CD4-positive, alpha-beta T cell (primary cell): ENCODE measurements at regions not wholly inside any gene's neighbourhood (a gene's known extent, or its start where the extent isn't known, plus 50 kb on each side); places are given as distances from the start of the nearest gene placed in this dataset.
"Not testable (repeated sequence)": the region's sequence is repeated elsewhere in the genome, so short reads cannot be mapped to it uniquely, and the experiment has no call there.

Experiments used
- ATAC-seq: fragments of 200-7000 bp; cut with Tn5 transposase; one replicate; pipeline ENCODE4 v1.10.0; 2022; ENCODE audit warnings: mild to moderate bottlenecking; ENCODE audit not compliant: poor library complexity
- CTCF ChIA-PET: fragments of 350-600 bp; sonication (Branson Sonifier 250); formaldehyde crosslinking; loops from one replicate; lab custom pipeline; 2021; ENCODE audit warnings: antibody characterized with exemption, inconsistent platforms; lab: Charles Lee
- POLR2A ChIA-PET: fragments of 350-600 bp; sonication (Branson Sonifier 250); formaldehyde crosslinking; loops from one replicate; lab custom pipeline; 2021; ENCODE audit warnings: antibody characterized with exemption, inconsistent platforms; lab: Charles Lee
- DNase-seq, 14 experiments: peaks; one replicate each; pipeline ENCODE4 v3.0.0-alpha.2; 2013 to 2020; ENCODE audit warnings: mixed read lengths in 2 of 14
- H3K27ac ChIP-seq, 2 donors: one replicate each; pipeline versions ENCODE4 v1.5.1 to v1.7.0; 2013; ENCODE audit warnings: low read length in 2 of 2, low read depth in 1 of 2, mild to moderate bottlenecking in 1 of 2
- H3K27me3 ChIP-seq, 2 experiments: 1 replicate in 1 of 2; 2 replicates in 1 of 2; pipeline versions ENCODE4 v1.6.1 to v1.7.0; 2013; ENCODE audit warnings: low read length in 2 of 2, control low read depth in 1 of 2, mild to moderate bottlenecking in 1 of 2, moderate library complexity in 1 of 2; ENCODE audit not compliant: insufficient read depth in 2 of 2, control insufficient read depth in 1 of 2
- H3K36me3 ChIP-seq: one replicate; pipeline ENCODE4 v1.6.1; 2013; ENCODE audit warnings: low read length, control low read depth; ENCODE audit not compliant: insufficient read depth
- H3K4me1 ChIP-seq: one replicate; pipeline ENCODE4 v1.6.1; 2013; ENCODE audit warnings: low read length, control low read depth; ENCODE audit not compliant: insufficient read depth
- H3K4me3 ChIP-seq: one replicate; pipeline ENCODE4 v1.5.1; 2013; ENCODE audit warnings: mild to moderate bottlenecking, low read length, moderate library complexity
- H3K9me3 ChIP-seq, 2 experiments: 1 replicate in 1 of 2; 2 replicates in 1 of 2; pipeline versions ENCODE4 v1.6.1 to v1.7.0; 2013; ENCODE audit warnings: low read length in 2 of 2, mild to moderate bottlenecking in 2 of 2, control low read depth in 1 of 2, moderate library complexity in 1 of 2; ENCODE audit not compliant: control insufficient read depth in 1 of 2, insufficient read depth in 1 of 2
- H3K27ac Mint-ChIP-seq: one replicate; pipeline ENCODE4 v1.8.0; 2020; ENCODE audit warnings: mixed read lengths
- H3K27me3 Mint-ChIP-seq: one replicate; pipeline ENCODE4 v1.8.0; 2021; ENCODE audit warnings: mixed read lengths
- H3K36me3 Mint-ChIP-seq: one replicate; pipeline ENCODE4 v1.8.0; 2021; ENCODE audit warnings: low read depth, mixed read lengths
- H3K4me1 Mint-ChIP-seq: one replicate; pipeline ENCODE4 v1.8.0; 2021; ENCODE audit warnings: low read depth, mixed read lengths
- H3K4me3 Mint-ChIP-seq: one replicate; pipeline ENCODE4 v1.8.0; 2020; ENCODE audit warnings: mild to moderate bottlenecking, mixed read lengths
- H3K9me3 Mint-ChIP-seq: one replicate; pipeline ENCODE4 v1.8.0; 2020; ENCODE audit warnings: mixed read lengths
- intact Hi-C, 2 experiments: fragments of 100-400 bp; cut with DNase I in 1 of 2; cut with micrococcal nuclease in 1 of 2; formaldehyde crosslinking; loops; one replicate each; pipeline versions ENCODE4 v1.15.1 to v1.9.0; 2023 to 2025; cut with DNase I, micrococcal nuclease
- TF ChIP-seq, protein P1 (sequence below): fragments of 200-600 bp; IDR thresholded peaks from one replicate; pipeline ENCODE4 v1.8.0; 2022; ENCODE audit warnings: antibody characterized with exemption, mild to moderate bottlenecking

DNA sequence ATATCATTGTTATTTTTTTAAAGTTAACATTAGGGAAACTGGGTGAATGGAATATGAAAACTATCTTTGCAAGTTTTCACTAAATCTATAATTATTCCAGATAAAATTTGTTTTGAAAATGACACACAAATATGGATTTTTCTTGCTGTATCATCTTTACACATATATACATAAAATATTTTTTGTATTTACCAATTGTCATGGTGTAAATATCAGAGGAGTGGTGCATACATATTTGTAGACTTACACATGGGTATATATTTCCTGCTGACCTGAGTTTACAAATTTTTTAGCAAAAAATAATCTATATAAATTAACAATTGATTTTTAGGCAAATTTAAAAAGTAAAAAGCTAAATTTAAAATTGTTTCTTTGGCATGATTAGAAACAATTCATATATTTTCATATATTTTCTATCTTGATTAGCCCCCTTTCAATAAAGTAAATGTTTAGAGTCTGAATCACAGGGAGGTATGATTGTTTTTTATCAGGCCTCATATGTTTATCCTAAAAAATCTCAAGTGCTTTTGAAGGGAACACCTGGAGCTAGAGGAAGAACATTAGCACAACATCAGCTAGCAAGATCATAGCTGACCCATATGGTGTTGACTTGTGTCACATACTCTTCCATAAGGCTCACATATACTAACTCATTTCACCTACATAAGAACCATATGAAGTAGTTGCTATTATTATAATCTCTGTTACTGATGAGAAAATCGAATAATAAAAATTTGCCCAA is 671.8 kb upstream of the GJE1 start:
- ATAC-seq (no peak), DNase-seq (no peak)
- Mint-ChIP-seq H3K9me3 (no peaks in the 10 kb centered on the region), H3K27me3 (no peaks in the 10 kb centered on the region), H3K4me3 (no peak overlapping the region), H3K27ac (no peak overlapping the region), H3K36me3 (no peaks in the 10 kb centered on the region), H3K4me1 (peaks cover 7% of the 10 kb centered on the region)
- H3K4me1 ChIP-seq: no peaks in the 10 kb centered on the region
- H3K4me3 ChIP-seq: no peak overlapping the region
- intact Hi-C loops: no loop called here
- no peaks in the 10 kb centered on the region for H3K9me3 ChIP-seq
- CTCF ChIA-PET: no interaction called here
- no peak overlapping the region for H3K27ac ChIP-seq
- POLR2A ChIA-PET: no interaction called here
- TF ChIP-seq, protein P1, sequence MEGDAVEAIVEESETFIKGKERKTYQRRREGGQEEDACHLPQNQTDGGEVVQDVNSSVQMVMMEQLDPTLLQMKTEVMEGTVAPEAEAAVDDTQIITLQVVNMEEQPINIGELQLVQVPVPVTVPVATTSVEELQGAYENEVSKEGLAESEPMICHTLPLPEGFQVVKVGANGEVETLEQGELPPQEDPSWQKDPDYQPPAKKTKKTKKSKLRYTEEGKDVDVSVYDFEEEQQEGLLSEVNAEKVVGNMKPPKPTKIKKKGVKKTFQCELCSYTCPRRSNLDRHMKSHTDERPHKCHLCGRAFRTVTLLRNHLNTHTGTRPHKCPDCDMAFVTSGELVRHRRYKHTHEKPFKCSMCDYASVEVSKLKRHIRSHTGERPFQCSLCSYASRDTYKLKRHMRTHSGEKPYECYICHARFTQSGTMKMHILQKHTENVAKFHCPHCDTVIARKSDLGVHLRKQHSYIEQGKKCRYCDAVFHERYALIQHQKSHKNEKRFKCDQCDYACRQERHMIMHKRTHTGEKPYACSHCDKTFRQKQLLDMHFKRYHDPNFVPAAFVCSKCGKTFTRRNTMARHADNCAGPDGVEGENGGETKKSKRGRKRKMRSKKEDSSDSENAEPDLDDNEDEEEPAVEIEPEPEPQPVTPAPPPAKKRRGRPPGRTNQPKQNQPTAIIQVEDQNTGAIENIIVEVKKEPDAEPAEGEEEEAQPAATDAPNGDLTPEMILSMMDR: no peak
- no peaks in the 10 kb centered on the region for H3K27me3 ChIP-seq
- H3K36me3 ChIP-seq: no peaks in the 10 kb centered on the region

DNA sequence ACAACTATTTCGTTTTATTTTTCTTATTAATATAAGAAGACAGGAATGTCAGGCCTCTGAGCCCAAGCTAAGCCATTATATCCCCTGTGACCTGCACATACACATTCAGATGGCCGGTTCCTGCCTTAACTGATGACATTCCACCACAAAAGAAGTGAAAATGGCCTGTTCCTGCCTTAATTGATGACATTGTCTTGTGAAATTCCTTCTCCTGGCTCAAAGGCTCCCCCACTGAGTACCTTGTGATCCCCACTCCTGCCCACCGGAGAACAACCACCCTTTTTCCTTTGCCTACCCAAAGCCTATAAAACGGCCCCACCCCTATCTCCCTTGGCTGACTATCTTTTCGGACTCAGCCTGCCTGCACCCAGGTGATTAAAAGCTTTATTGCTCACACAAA is 672.5 kb upstream of the GJE1 start:
- H3K4me1 Mint-ChIP-seq, H3K36me3 ChIP-seq, intact Hi-C loops: not testable (repeated sequence)

DNA sequence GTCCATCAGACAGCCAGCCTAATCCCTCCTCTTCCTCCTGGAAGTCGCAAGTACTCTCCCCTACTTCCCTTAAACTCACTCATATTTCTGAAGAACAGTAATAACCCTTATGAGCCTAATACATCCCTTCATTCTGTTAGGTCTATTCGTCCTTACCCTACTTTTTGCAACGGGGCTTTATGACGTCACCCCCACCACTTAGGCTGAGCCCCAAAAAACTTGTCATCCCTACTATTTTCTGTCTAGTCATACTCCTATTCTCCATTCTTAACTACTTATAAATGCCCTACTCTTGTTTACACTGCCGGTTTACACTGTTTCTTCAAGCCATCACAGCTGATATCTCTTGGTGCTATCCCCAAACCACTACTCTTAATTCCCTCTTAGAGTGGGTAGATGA is 674.7 kb upstream of the GJE1 start:
- CTCF ChIA-PET: not testable (repeated sequence)

More for the DNA sequence above, 672.5 kb upstream of the GJE1 start:
- POLR2A ChIA-PET, H3K4me1 ChIP-seq, H3K4me3 Mint-ChIP-seq, H3K27ac Mint-ChIP-seq, ATAC-seq, CTCF ChIA-PET, H3K27me3 ChIP-seq, H3K9me3 Mint-ChIP-seq, DNase-seq, H3K36me3 Mint-ChIP-seq, H3K27ac ChIP-seq, H3K27me3 Mint-ChIP-seq, H3K9me3 ChIP-seq, H3K4me3 ChIP-seq: not testable (repeated sequence)

DNA sequence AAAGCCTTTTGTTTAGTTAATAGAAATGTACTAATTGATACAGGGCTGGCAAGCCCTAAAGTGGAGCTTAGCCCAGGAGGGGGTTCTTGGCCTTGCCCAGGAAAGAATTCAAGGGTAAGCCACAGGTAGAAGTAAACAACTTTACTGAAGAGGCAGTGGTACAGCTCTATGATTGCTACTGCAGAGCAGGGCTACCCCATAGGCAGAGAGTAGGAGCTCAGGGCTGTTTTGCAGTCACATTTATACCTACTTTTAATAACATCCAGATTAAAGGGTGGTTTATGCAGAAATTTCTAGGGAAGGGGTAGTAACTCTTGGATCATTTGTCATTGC is 680.4 kb upstream of the GJE1 start:
- H3K27me3 ChIP-seq: no peaks in the 10 kb centered on the region
- no peak overlapping the region for H3K4me3 ChIP-seq
- Mint-ChIP-seq H3K36me3 (no peaks in the 10 kb centered on the region), H3K27me3 (no peaks in the 10 kb centered on the region), H3K4me3 (no peak overlapping the region), H3K4me1 (no peaks in the 10 kb centered on the region), H3K9me3 (no peaks in the 10 kb centered on the region), H3K27ac (no peak overlapping the region)
- H3K36me3 ChIP-seq: no peaks in the 10 kb centered on the region
- no peaks in the 10 kb centered on the region for H3K9me3 ChIP-seq
- intact Hi-C loops: no loop called here
- ChIA-PET CTCF (no interaction called here), POLR2A (interaction anchor here (1.3 kb wide), 1 partner anchor 31 kb away, joined by 3 read pairs; no protein-coding TSS in a partner anchor)
- DNase-seq (no peak), ATAC-seq (no peak)
- no peak overlapping the region for H3K27ac ChIP-seq
- no peaks in the 10 kb centered on the region for H3K4me1 ChIP-seq
- TF ChIP-seq, protein P1: no peak

More for the DNA sequence above, 674.7 kb upstream of the GJE1 start:
- H3K4me3 Mint-ChIP-seq, H3K9me3 ChIP-seq, H3K9me3 Mint-ChIP-seq, POLR2A ChIA-PET, H3K4me1 ChIP-seq, H3K27ac Mint-ChIP-seq, H3K4me1 Mint-ChIP-seq, H3K36me3 ChIP-seq, intact Hi-C loops, DNase-seq, ATAC-seq, H3K4me3 ChIP-seq, H3K27ac ChIP-seq, H3K27me3 ChIP-seq, H3K36me3 Mint-ChIP-seq, H3K27me3 Mint-ChIP-seq: not testable (repeated sequence)
